Body of pancreas (tissue), 4 donors: ENCODE measurements at regions not wholly inside any gene's neighbourhood (a gene's known extent, or its start where the extent isn't known, plus 50 kb on each side); places are given as distances from the start of the nearest gene placed in this dataset.

Experiments
- POLR2A ChIP-seq, 3 donors: fragments of 450-650 bp; IDR thresholded peaks; one replicate each; pipeline ENCODE4 v1.6.1; 2016; ENCODE audit warnings: antibody characterized with exemption in 3 of 3, mild to moderate bottlenecking in 2 of 3
- TF ChIP-seq, protein P1 (sequence below), 7 experiments: fragments of 450-650 bp in 4 of 7; fragments of 200-600 bp in 3 of 7; sonication (generic) in 3 of 7; IDR thresholded peaks; one replicate each; pipeline ENCODE4 v1.5.1; 2016 to 2019; ENCODE audit warnings: antibody characterized with exemption in 7 of 7

DNA sequence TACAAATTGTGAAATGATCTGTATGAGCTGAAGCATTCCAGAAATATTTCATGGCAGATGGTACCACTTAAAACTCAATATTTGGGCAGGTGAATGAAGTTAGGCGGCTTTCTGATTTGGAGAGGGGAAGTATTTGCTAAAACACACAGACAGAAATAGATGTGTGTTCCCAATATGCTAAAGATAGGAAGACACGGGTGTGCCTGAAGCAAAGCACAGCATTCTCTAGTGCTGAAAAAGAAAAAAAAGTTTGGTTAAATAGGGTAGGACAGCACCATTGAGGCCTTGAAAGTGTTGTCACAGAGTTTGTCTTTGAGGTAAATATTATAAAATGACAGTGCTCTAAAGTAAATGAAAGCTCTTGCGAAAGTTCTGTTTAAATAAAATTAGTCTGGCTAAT lies 252.2 kb upstream of the HSF2 start:
- TF ChIP-seq, protein P1, sequence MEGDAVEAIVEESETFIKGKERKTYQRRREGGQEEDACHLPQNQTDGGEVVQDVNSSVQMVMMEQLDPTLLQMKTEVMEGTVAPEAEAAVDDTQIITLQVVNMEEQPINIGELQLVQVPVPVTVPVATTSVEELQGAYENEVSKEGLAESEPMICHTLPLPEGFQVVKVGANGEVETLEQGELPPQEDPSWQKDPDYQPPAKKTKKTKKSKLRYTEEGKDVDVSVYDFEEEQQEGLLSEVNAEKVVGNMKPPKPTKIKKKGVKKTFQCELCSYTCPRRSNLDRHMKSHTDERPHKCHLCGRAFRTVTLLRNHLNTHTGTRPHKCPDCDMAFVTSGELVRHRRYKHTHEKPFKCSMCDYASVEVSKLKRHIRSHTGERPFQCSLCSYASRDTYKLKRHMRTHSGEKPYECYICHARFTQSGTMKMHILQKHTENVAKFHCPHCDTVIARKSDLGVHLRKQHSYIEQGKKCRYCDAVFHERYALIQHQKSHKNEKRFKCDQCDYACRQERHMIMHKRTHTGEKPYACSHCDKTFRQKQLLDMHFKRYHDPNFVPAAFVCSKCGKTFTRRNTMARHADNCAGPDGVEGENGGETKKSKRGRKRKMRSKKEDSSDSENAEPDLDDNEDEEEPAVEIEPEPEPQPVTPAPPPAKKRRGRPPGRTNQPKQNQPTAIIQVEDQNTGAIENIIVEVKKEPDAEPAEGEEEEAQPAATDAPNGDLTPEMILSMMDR (IDR thresholded peaks at IDR 0.05) = no peak
- TF ChIP-seq POLR2A (IDR thresholded peaks at IDR 0.05) = no peak
